GM13977 (cell line): ENCODE measurements at regions not wholly inside any gene's neighbourhood (a gene's known extent, or its start where the extent isn't known, plus 50 kb on each side); places are given as distances from the start of the nearest gene placed in this dataset.

ENCODE experiments used
- DNase-seq: peaks from one replicate; pipeline ENCODE4 v3.0.0; 2012; ENCODE audit warnings: low spot score
- in situ Hi-C: fragments of 300-500 bp; cut with MboI; formaldehyde crosslinking; loops from one replicate; pipeline ENCODE4 v1.12.0; 2022; ENCODE audit warnings: low sequenced_read_pairs, low pct_unique_long_range_greater_than_20kb, mixed read lengths, inconsistent platforms; ENCODE audit not compliant: unreplicated experiment
- TF ChIP-seq, protein P1 (sequence below): IDR thresholded peaks from 2 replicates; pipeline ENCODE4 v1.5.1; 2012; ENCODE audit warnings: mild to moderate bottlenecking, control low read depth; ENCODE audit not compliant: insufficient read depth; ENCODE audit errors: extremely low read depth, missing control alignments

- DNase-seq, result no peak
- in situ Hi-C loops, result no loop called here
- TF ChIP-seq, protein P1, sequence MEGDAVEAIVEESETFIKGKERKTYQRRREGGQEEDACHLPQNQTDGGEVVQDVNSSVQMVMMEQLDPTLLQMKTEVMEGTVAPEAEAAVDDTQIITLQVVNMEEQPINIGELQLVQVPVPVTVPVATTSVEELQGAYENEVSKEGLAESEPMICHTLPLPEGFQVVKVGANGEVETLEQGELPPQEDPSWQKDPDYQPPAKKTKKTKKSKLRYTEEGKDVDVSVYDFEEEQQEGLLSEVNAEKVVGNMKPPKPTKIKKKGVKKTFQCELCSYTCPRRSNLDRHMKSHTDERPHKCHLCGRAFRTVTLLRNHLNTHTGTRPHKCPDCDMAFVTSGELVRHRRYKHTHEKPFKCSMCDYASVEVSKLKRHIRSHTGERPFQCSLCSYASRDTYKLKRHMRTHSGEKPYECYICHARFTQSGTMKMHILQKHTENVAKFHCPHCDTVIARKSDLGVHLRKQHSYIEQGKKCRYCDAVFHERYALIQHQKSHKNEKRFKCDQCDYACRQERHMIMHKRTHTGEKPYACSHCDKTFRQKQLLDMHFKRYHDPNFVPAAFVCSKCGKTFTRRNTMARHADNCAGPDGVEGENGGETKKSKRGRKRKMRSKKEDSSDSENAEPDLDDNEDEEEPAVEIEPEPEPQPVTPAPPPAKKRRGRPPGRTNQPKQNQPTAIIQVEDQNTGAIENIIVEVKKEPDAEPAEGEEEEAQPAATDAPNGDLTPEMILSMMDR, result no peak
These were observed 392.7 kb upstream of the SLC8A1 start for GRCh38 chr2:40844353-40845277.

GRCh38 chr2:40851661-40852060 is 399.8 kb upstream of the SLC8A1 start:
- TF ChIP-seq, protein P1, result no peak
- DNase-seq, result no peak
- in situ Hi-C loops, result no loop called here

DNA sequence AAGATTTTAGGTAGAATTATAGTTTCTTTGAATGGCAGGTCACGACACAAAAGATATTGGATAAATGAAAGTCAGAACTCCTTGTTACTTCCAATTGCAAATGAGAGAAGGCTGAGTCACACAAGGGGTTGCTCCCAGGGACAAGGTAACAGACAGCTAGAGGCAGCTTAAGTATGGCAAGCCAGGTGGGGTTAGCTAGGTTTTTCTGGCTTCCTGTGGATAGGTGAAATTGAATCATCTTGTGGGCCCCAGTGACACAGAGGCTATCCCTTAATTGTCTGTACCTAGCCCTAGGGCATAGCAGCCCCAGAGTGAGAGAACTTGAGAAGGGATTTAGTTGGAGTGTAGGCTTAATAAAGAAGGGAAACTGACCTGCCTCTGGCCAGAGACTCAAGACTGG is 407.7 kb upstream of the SLC8A1 start:
- in situ Hi-C loops, result no loop called here
- TF ChIP-seq, protein P1, result no peak
- DNase-seq, result no peak

GRCh38 chr2:40867829-40868228 is 415.9 kb upstream of the SLC8A1 start:
- TF ChIP-seq, protein P1, result no peak
- DNase-seq, result no peak
- in situ Hi-C loops, result no loop called here

DNA sequence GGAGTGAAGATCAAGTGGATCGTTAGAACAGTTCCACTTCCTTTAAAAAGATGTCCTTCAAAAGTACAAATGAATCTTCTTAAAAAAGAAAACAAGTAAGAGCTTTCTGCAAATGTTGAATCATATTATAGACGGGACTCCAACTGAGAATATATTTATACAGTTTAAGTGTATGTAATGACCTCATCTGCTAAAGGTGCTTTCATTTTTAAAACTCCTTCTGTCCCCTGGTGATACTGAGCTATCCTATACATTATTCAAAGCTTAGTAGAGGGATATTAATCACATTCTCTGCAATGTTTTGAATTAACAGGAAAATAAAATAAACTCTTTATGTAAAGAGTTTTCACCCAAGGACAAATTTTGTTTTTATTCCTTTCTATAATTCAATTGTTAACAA is 420.7 kb upstream of the SLC8A1 start:
- no peak for DNase-seq
- in situ Hi-C loops, result no loop called here
- TF ChIP-seq, protein P1, result no peak

GRCh38 chr2:40874380-40874779 is 422.5 kb upstream of the SLC8A1 start:
- in situ Hi-C loops, result no loop called here
- TF ChIP-seq, protein P1, result no peak
- no peak for DNase-seq
